H1 (cell line): ENCODE measurements at regions not wholly inside any gene's neighbourhood (a gene's known extent, or its start where the extent isn't known, plus 50 kb on each side); places are given as distances from the start of the nearest gene placed in this dataset.

Experiments
- CTCF ChIA-PET: fragments of 300-600 bp; sonication (Branson Sonifier 250); formaldehyde crosslinking; loops from one replicate; lab custom pipeline; 2021; ENCODE audit not compliant: partially characterized antibody; lab: Charles Lee
- POLR2A ChIA-PET: fragments of 300-600 bp; sonication (Branson Sonifier 250); formaldehyde crosslinking; loops from one replicate; lab custom pipeline; 2021; ENCODE audit warnings: inconsistent platforms; ENCODE audit not compliant: partially characterized antibody; lab: Charles Lee
- DNase-seq, 2 experiments: peaks; one replicate each; pipeline versions ENCODE4 v3.0.0 to v3.0.0-alpha.2; 2010 to 2022; ENCODE audit warnings: low spot score in 2 of 2, low read depth in 1 of 2, mixed read lengths in 1 of 2
- FAIRE-seq: peaks from 2 replicates; lab custom pipeline; 2011; peaks lifted over from hg19 to GRCh38; lab: Jason Lieb, UNC
- H2AFZ ChIP-seq: 2 replicates; pipeline ENCODE4 v1.8.1; 2012; ENCODE audit warnings: low read length, inconsistent platforms
- H2AK5ac ChIP-seq: 2 replicates; pipeline ENCODE4 v1.6.1; 2013; ENCODE audit warnings: low read depth, low read length
- H2BK120ac ChIP-seq: replicated peaks from 2 replicates; pipeline ENCODE3; 2013; ENCODE audit warnings: low read depth, low read length, inconsistent platforms
- H2BK12ac ChIP-seq: 2 replicates; pipeline ENCODE4 v1.6.1; 2013; ENCODE audit warnings: low read depth, low read length
- H2BK15ac ChIP-seq: 2 replicates; pipeline ENCODE4 v1.6.1; 2013; ENCODE audit warnings: low read length
- H2BK20ac ChIP-seq: 2 replicates; pipeline ENCODE4 v1.6.1; 2013; ENCODE audit warnings: low read length
- H2BK5ac ChIP-seq: 2 replicates; pipeline ENCODE4 v1.6.1; 2013; ENCODE audit warnings: low read depth, low read length
- H3K14ac ChIP-seq: 2 replicates; pipeline ENCODE4 v1.6.1; 2013; ENCODE audit warnings: inconsistent platforms; ENCODE audit not compliant: insufficient read length
- H3K18ac ChIP-seq: 2 replicates; pipeline ENCODE4 v1.6.1; 2013; ENCODE audit warnings: low read length; ENCODE audit errors: extremely low read depth
- H3K23ac ChIP-seq: 2 replicates; pipeline ENCODE4 v1.6.1; 2013; ENCODE audit warnings: inconsistent platforms; ENCODE audit not compliant: insufficient read length
- H3K23me2 ChIP-seq: 2 replicates; pipeline ENCODE4 v1.6.1; 2013; ENCODE audit warnings: low read depth, low read length
- H3K27ac ChIP-seq: 2 replicates; pipeline ENCODE4 v1.6.1; 2011; ENCODE audit warnings: low read depth, low read length, inconsistent platforms
- H3K27me3 ChIP-seq, 4 experiments: replicated peaks in 1 of 4; 1 replicate in 1 of 4; 2 replicates in 3 of 4; pipeline versions ENCODE4 v1.6.1 to v1.8.1; 2011 to 2013; ENCODE audit warnings: low read length in 3 of 4, mild to moderate bottlenecking in 3 of 4, inconsistent platforms in 2 of 4, mixed read lengths in 2 of 4, moderate library complexity in 1 of 4; ENCODE audit not compliant: control insufficient read depth in 3 of 4, insufficient read depth in 3 of 4; ENCODE audit errors: extremely low read depth in 1 of 4
- H3K36me3 ChIP-seq, 4 experiments: 2 replicates each; pipeline versions ENCODE4 v1.6.1 to v1.8.1; 2011 to 2013; ENCODE audit warnings: mild to moderate bottlenecking in 4 of 4, low read length in 3 of 4, moderate library complexity in 2 of 4, control low read depth in 1 of 4, inconsistent platforms in 1 of 4; ENCODE audit not compliant: insufficient read depth in 4 of 4, control insufficient read depth in 2 of 4
- H3K4ac ChIP-seq: replicated peaks from 2 replicates; pipeline ENCODE3; 2013; ENCODE audit warnings: low read length, low read depth, mixed read lengths, inconsistent platforms; ENCODE audit not compliant: insufficient read length
- H3K4me1 ChIP-seq, 4 experiments: replicated peaks in 1 of 4; 1 replicate in 1 of 4; 2 replicates in 3 of 4; pipeline versions ENCODE4 v1.6.1 to v1.8.1; 2011 to 2013; ENCODE audit warnings: low read length in 3 of 4, inconsistent platforms in 2 of 4, mixed read lengths in 1 of 4; ENCODE audit not compliant: insufficient read depth in 4 of 4, control insufficient read depth in 3 of 4
- H3K4me2 ChIP-seq, 2 experiments: 2 replicates each; pipeline versions ENCODE4 v1.6.1 to v1.8.1; 2011 to 2013; ENCODE audit warnings: low read depth in 2 of 2, low read length in 2 of 2, control low read depth in 1 of 2, inconsistent platforms in 1 of 2, mild to moderate bottlenecking in 1 of 2; ENCODE audit not compliant: insufficient read depth in 1 of 2
- H3K4me3 ChIP-seq, 4 experiments: fragments of 200-600, 300-600 bp in 1 of 4; sonication (generic), shearing (Covaris generic), sonication (Bioruptor Twin) in 1 of 4; 2 replicates each; pipeline versions ENCODE4 v1.5.1 to v1.8.1; 2011 to 2016; ENCODE audit warnings: low read length in 4 of 4, low read depth in 3 of 4, control low read depth in 2 of 4, inconsistent platforms in 2 of 4, mild to moderate bottlenecking in 2 of 4, mixed read lengths in 1 of 4, moderate library complexity in 1 of 4; ENCODE audit not compliant: insufficient read depth in 2 of 4; ENCODE audit errors: extremely low read depth in 1 of 4
- H3K56ac ChIP-seq: replicated peaks from 2 replicates; pipeline ENCODE3; 2013; ENCODE audit warnings: low read depth, mild to moderate bottlenecking, mixed read lengths, low read length, inconsistent platforms; ENCODE audit not compliant: insufficient read length
- H3K79me1 ChIP-seq: 2 replicates; pipeline ENCODE4 v1.6.1; 2013; ENCODE audit warnings: low read depth, low read length, control low read depth
- H3K79me2 ChIP-seq, 2 experiments: 2 replicates each; pipeline versions ENCODE4 v1.6.1 to v1.8.1; 2012 to 2013; ENCODE audit warnings: low read length in 2 of 2, mild to moderate bottlenecking in 2 of 2, inconsistent platforms in 1 of 2; ENCODE audit not compliant: insufficient read depth in 2 of 2, control insufficient read depth in 1 of 2
- H3K9ac ChIP-seq, 4 experiments: replicated peaks in 1 of 4; 1 replicate in 1 of 4; 2 replicates in 3 of 4; pipeline versions ENCODE4 v1.6.1 to v1.8.1; 2011 to 2013; ENCODE audit warnings: low read depth in 3 of 4, low read length in 3 of 4, control low read depth in 2 of 4, mild to moderate bottlenecking in 2 of 4, moderate library complexity in 2 of 4, inconsistent platforms in 1 of 4; ENCODE audit errors: extremely low read depth in 1 of 4
- H3K9me3 ChIP-seq, 2 experiments: 2 replicates each; pipeline versions ENCODE4 v1.6.1 to v1.8.1; 2012 to 2013; ENCODE audit warnings: mild to moderate bottlenecking in 2 of 2, moderate library complexity in 2 of 2, control low read depth in 1 of 2, inconsistent platforms in 1 of 2, low read depth in 1 of 2, low read length in 1 of 2, mixed read lengths in 1 of 2; ENCODE audit not compliant: insufficient read depth in 2 of 2
- H4K20me1 ChIP-seq, 2 experiments: replicated peaks in 1 of 2; 2 replicates each; pipeline versions ENCODE3 to v1.8.1; 2011 to 2013; ENCODE audit warnings: inconsistent platforms in 2 of 2, low read length in 2 of 2, mild to moderate bottlenecking in 1 of 2; ENCODE audit not compliant: insufficient read depth in 2 of 2, control insufficient read depth in 1 of 2
- H4K5ac ChIP-seq: 2 replicates; pipeline ENCODE4 v1.6.1; 2013; ENCODE audit warnings: low read length, low read depth, mixed read lengths, inconsistent platforms; ENCODE audit not compliant: insufficient read length
- H4K8ac ChIP-seq: 2 replicates; pipeline ENCODE4 v1.8.0; 2013; ENCODE audit warnings: mild to moderate bottlenecking, moderate library complexity, low read length, inconsistent platforms; ENCODE audit not compliant: insufficient read depth; ENCODE audit errors: extremely low read depth
- H4K91ac ChIP-seq: replicated peaks from 2 replicates; pipeline ENCODE3; 2013; ENCODE audit warnings: low read length, mixed read lengths, inconsistent platforms; ENCODE audit not compliant: insufficient read length
- EGR1 ChIP-seq: IDR thresholded peaks from 2 replicates; pipeline ENCODE4 v1.6.1; 2011; ENCODE audit warnings: low read depth, low read length, borderline replicate concordance
- GTF2F1 ChIP-seq: IDR thresholded peaks from 2 replicates; pipeline ENCODE4 v1.6.1; 2012; ENCODE audit warnings: low read depth, low read length, improper control_type of control experiment, borderline replicate concordance
- JUND ChIP-seq: IDR thresholded peaks from 2 replicates; pipeline ENCODE4 v1.6.1; 2011; ENCODE audit warnings: mild to moderate bottlenecking, improper control_type of control experiment, low read length
- NANOG ChIP-seq: IDR thresholded peaks from 2 replicates; pipeline ENCODE4 v1.6.1; 2011; ENCODE audit warnings: low read length, low read depth, mild to moderate bottlenecking, inconsistent platforms; ENCODE audit not compliant: insufficient read depth, poor library complexity, severe bottlenecking
- SIRT6 ChIP-seq: IDR thresholded peaks from one replicate; pipeline ENCODE4 v1.7.1; 2012; ENCODE audit warnings: low read length, inconsistent platforms
- SP4 ChIP-seq: IDR thresholded peaks from 2 replicates; pipeline ENCODE4 v1.6.1; 2012; ENCODE audit warnings: low read length, inconsistent platforms
- SUZ12 ChIP-seq: fragments of 200-600 bp; sonication (generic); IDR thresholded peaks from 2 replicates; pipeline ENCODE4 v1.6.1; 2012; ENCODE audit warnings: mild to moderate bottlenecking, inconsistent platforms, low read length, moderate library complexity, mixed read lengths
- TCF12 ChIP-seq: IDR thresholded peaks from 2 replicates; pipeline ENCODE4 v1.6.1; 2011; ENCODE audit warnings: low read depth, mild to moderate bottlenecking, low read length
- WGBS, 2 experiments: shearing (Covaris generic) in 1 of 2; methylation state at CpG; one replicate each; pipeline versions ENCODE4 v1.1.6 to v1.1.7; 2013 to 2015; ENCODE audit warnings: low lambda C conversion rate in 2 of 2, mixed read lengths in 2 of 2, inconsistent platforms in 1 of 2, low coverage in 1 of 2, missing lambda C conversion rate in 1 of 2; ENCODE audit not compliant: insufficient replicate concordance in 2 of 2, insufficient coverage in 1 of 2, insufficient read length in 1 of 2; ENCODE audit errors: extremely low coverage in 1 of 2, missing lambda C conversion rate in 1 of 2; 5-methylcytosine and 5-hydroxymethylcytosine counted together

DNA sequence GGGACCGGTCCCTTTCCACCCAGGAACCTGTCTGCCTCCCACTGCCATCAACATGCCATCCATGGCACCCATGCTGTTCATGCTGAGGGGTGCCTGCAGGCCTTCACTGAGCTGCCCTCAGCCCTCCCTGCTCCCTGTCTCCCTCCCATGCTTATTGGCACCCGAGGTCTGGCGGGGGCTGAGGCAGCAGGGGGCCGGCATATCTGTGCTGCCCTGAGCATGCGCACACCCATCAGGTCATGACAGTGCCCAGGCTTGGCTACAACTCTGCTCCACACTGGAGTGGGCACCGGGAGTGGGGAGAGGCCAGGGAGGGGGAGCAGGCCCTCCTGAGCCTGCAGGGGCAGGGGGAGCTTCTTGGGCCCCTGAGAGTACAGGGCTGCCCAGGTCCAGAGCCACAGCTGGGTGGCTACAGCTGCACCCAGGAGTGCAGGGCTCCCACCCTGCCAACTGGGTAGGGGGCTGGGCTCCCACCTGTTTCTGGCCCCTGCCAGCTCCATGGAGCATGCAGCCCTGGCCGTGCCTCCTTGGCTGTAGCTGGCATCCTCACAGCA is 395.8 kb upstream of the DMD start:
- no peak for TF ChIP-seq SIRT6
- no peak for TF ChIP-seq EGR1
- no peak for TF ChIP-seq TCF12
- TF ChIP-seq NANOG, result no peak
- TF ChIP-seq SUZ12, result no peak
- no peak for TF ChIP-seq GTF2F1
- TF ChIP-seq SP4, result no peak
- TF ChIP-seq JUND, result no peak
- DNase-seq (no peak), FAIRE-seq (no peak)
- Histone ChIP-seq H4K20me1 (no peaks in the 10 kb centered on the region), H4K5ac (no peak overlapping the region), H3K36me3 (no peaks in the 10 kb centered on the region), H3K23ac (no peak overlapping the region), H3K4me3 (no peak overlapping the region), H3K56ac (no peak overlapping the region), H3K9me3 (no peaks in the 10 kb centered on the region), H3K27me3 (no peaks in the 10 kb centered on the region), H3K23me2 (no peaks in the 10 kb centered on the region), H3K4me1 (no peaks in the 10 kb centered on the region), H2BK12ac (no peak overlapping the region), H2BK15ac (no peak overlapping the region), H2AFZ (no peak overlapping the region), H2BK5ac (no peak overlapping the region), H3K9ac (no peak overlapping the region), H3K79me1 (no peaks in the 10 kb centered on the region), H3K18ac (no peak overlapping the region), H4K8ac (no peak overlapping the region), H3K4ac (no peak overlapping the region), H2AK5ac (no peak overlapping the region), H2BK120ac (no peak overlapping the region), H4K91ac (no peak overlapping the region), H3K4me2 (no peak overlapping the region), H3K27ac (no peak overlapping the region), H3K79me2 (no peaks in the 10 kb centered on the region), H2BK20ac (no peak overlapping the region), H3K14ac (no peak overlapping the region)
- CTCF ChIA-PET, result no interaction called here
- WGBS, 2 experiments, result no CpG with 5 or more reads among the region's 7 CpGs
- POLR2A ChIA-PET, result no interaction called here
